ENCODE measurements at regions not wholly inside any gene's neighbourhood (a gene's known extent, or its start where the extent isn't known, plus 50 kb on each side); places are given as distances from the start of the nearest gene placed in this dataset.

DNA sequence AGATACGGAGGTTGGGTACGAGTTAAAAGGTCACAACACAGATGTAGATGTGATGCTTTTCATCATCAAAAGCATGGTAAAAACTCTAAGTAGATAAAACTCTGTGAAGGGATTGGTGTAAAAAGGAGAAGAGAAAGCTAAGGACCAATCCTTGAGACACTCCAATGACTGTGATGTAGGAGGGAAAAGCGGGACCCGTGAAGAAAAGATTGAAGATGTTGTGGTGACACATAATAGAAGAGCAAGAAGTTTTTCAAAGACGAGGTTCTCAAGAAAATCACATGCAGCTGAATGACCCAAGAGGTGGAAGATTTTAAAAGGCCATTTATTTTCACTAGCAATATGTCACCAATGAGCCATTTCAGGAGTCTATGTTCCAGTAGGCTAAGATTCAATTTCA is 179.5 kb downstream of the MRPL39 start:
- intact Hi-C loops (cut with DNase I) = no loop called here
- DNase-seq (no peak), ATAC-seq (no peak), FAIRE-seq (no peak)
- Histone ChIP-seq H3K27ac (no peak overlapping the region), H3K9me3 (no peaks in the 10 kb centered on the region), H3K4me1 (no peaks in the 10 kb centered on the region), H3K4me3 (no peak overlapping the region), H3K36me3 (no peaks in the 10 kb centered on the region), H3K27me3 (no peaks in the 10 kb centered on the region)
- WGBS, 2 donors = 51 to 63% methylated on average over 5 of the region's 5 CpGs
- TF ChIP-seq, protein P1, sequence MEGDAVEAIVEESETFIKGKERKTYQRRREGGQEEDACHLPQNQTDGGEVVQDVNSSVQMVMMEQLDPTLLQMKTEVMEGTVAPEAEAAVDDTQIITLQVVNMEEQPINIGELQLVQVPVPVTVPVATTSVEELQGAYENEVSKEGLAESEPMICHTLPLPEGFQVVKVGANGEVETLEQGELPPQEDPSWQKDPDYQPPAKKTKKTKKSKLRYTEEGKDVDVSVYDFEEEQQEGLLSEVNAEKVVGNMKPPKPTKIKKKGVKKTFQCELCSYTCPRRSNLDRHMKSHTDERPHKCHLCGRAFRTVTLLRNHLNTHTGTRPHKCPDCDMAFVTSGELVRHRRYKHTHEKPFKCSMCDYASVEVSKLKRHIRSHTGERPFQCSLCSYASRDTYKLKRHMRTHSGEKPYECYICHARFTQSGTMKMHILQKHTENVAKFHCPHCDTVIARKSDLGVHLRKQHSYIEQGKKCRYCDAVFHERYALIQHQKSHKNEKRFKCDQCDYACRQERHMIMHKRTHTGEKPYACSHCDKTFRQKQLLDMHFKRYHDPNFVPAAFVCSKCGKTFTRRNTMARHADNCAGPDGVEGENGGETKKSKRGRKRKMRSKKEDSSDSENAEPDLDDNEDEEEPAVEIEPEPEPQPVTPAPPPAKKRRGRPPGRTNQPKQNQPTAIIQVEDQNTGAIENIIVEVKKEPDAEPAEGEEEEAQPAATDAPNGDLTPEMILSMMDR (IDR thresholded peaks at IDR 0.05) = no peak

DNA sequence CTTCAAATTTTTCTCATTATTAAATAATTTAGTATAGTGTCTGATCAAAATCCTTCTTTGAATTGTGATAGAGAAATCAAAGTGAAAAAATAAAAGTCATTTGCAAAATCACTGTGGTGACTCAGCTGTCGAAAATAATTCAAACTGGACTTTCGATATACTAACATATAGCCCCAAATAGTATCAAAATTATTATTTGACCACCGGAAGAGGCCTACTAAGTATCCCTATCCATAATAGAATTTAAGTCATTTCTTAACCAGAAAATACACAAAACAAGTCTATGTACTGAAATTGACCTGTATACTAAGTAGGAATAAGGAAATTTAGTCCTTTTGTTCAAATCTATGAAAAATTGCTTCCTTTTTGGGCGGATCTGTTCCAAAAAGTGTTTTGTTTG is 180.7 kb downstream of the MRPL39 start:
- Histone ChIP-seq H3K4me1 (no peaks in the 10 kb centered on the region), H3K36me3 (no peaks in the 10 kb centered on the region), H3K27ac (no peak overlapping the region), H3K27me3 (no peaks in the 10 kb centered on the region), H3K9me3 (no peaks in the 10 kb centered on the region), H3K4me3 (no peak overlapping the region)
- WGBS, 2 donors = 69 to 72% methylated on average over 4 of the region's 4 CpGs
- no peak for FAIRE-seq
- ATAC-seq = no peak
- DNase-seq = no peak
- intact Hi-C loops (cut with DNase I) = no loop called here
- TF ChIP-seq, protein P1 (IDR thresholded peaks at IDR 0.05) = no peak

DNA sequence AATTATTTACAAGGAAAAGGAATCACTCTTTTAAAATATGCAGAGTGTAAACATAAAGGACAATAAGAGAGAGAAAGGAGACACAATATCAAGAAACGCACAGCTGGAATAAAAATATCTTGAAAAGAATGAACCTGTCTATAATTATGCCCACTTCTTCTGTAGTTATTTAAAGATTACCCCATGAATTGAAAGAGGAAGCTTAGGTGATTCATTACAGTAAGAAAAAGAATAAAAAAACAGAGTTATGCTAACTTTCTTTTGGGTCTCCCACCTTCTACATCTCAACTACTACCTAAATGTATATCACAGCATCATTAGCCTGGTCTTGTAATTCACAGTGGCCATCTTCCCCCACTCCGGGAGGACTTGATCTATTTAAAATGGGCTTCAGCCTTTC is 182.1 kb downstream of the MRPL39 start:
- no peaks in the 10 kb centered on the region for H3K9me3 ChIP-seq
- WGBS, 2 donors = 52 to 63% methylated on average over 2 of the region's 2 CpGs

DNA sequence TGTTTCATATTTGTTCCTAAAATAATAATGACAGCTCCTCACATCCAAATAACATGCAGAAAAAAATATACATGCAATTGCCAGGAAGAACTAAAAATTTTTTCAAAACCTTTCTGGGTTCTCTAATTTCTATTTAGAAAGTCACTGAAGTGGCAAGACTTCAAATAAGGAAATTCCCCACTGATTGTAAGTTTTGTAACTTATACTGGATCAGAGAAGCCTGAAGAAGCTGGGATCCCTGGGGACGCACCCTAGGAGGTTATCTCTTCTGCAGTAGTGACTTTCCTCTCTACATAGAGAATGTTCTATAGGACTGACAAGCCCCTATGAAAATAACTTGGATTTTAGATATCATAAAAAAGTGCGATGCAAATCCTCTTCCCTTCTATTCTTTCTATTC is 182.6 kb downstream of the MRPL39 start:
- FAIRE-seq = no peak
- no peak overlapping the region for H3K27ac ChIP-seq
- H3K4me1 ChIP-seq = no peaks in the 10 kb centered on the region
- no peak overlapping the region for H3K4me3 ChIP-seq
- H3K27me3 ChIP-seq = no peaks in the 10 kb centered on the region
- no peak for ATAC-seq
- DNase-seq = no peak
- no peaks in the 10 kb centered on the region for H3K9me3 ChIP-seq
- intact Hi-C loops (cut with DNase I) = no loop called here
- TF ChIP-seq, protein P1 (IDR thresholded peaks at IDR 0.05) = no peak
- no peaks in the 10 kb centered on the region for H3K36me3 ChIP-seq
- 49 to 69% methylated on average over 2 of the region's 2 CpGs for WGBS, 2 donors

More for the DNA sequence above, 182.1 kb downstream of the MRPL39 start:
- H3K4me1 ChIP-seq = no peaks in the 10 kb centered on the region
- no peak overlapping the region for H3K4me3 ChIP-seq
- TF ChIP-seq, protein P1 (IDR thresholded peaks at IDR 0.05) = no peak
- no peak for FAIRE-seq
- H3K27ac ChIP-seq = no peak overlapping the region
- H3K36me3 ChIP-seq = no peaks in the 10 kb centered on the region
- intact Hi-C loops (cut with DNase I) = no loop called here
- ATAC-seq = no peak
- no peak for DNase-seq
- no peaks in the 10 kb centered on the region for H3K27me3 ChIP-seq

DNA sequence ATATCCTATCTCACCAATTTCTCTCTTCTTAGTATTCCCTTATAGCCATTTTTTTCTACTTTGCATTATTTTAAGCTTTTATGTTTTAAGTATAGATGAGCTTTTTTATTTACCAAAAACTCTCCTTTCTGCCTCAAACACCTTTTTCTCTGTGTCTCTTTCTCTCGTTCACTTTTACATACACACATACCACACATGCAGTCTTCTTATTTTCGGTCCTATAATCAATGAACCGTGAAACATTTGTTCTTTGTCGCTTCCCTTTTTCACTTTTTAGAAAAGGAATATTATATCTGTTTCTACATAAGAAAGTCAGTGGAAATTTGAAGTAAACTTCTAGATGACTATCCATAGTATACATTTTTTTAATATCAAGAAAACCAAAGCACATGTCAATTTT is 183.2 kb downstream of the MRPL39 start:
- Histone ChIP-seq H3K27me3 (no peaks in the 10 kb centered on the region), H3K27ac (no peak overlapping the region), H3K4me3 (no peak overlapping the region), H3K9me3 (no peaks in the 10 kb centered on the region), H3K36me3 (no peaks in the 10 kb centered on the region), H3K4me1 (no peaks in the 10 kb centered on the region)
- ATAC-seq (no peak), FAIRE-seq (no peak), DNase-seq (no peak)
- WGBS, 2 donors = 51 to 54% methylated on average over 4 of the region's 4 CpGs
- intact Hi-C loops (cut with DNase I) = no loop called here
- TF ChIP-seq, protein P1 (IDR thresholded peaks at IDR 0.05) = no peak

Measured in pancreas (tissue), 10 donors.